Epidermal melanocyte (primary cell): ENCODE measurements at regions not wholly inside any gene's neighbourhood (a gene's known extent, or its start where the extent isn't known, plus 50 kb on each side); places are given as distances from the start of the nearest gene placed in this dataset.
A peak's percentile ranks its signal among the peaks of the same experiment; 100 is the strongest.

Experiments used
- DNase-seq: peaks from one replicate; pipeline ENCODE4 v3.0.0; 2011; ENCODE audit warnings: low spot score; ENCODE audit not compliant: insufficient read length

GRCh38 chr6:151701911-151702562 lies 105.4 kb upstream of the ESR1 start:
- DNase-seq, result no peak

GRCh38 chr6:151702851-151703658 lies 104.4 kb upstream of the ESR1 start:
- no peak for DNase-seq

GRCh38 chr6:151704383-151704782 lies 103.1 kb upstream of the ESR1 start:
- DNase-seq, result no peak

GRCh38 chr6:151705993-151706733 lies 101.3 kb upstream of the ESR1 start:
- DNase-seq, result no peak

GRCh38 chr6:151709329-151709728 lies 98.2 kb upstream of the ESR1 start:
- no peak for DNase-seq

GRCh38 chr6:151716526-151716932 lies 91.0 kb upstream of the ESR1 start:
- no peak for DNase-seq

- DNase-seq, result no peak
Measured at GRCh38 chr6:151719070-151719469, 88.4 kb upstream of the ESR1 start.

- DNase-seq, result peak; percentile 20
Measured at GRCh38 chr6:151721146-151721545, 86.3 kb upstream of the ESR1 start.

GRCh38 chr6:151721671-151722070 lies 85.8 kb upstream of the ESR1 start:
- DNase-seq, result no peak

- no peak for DNase-seq
Measured at GRCh38 chr6:151722342-151722741, 85.1 kb upstream of the ESR1 start.

GRCh38 chr6:151723152-151723551 lies 84.3 kb upstream of the ESR1 start:
- no peak for DNase-seq

GRCh38 chr6:151729829-151730495 lies 77.5 kb upstream of the ESR1 start:
- no peak for DNase-seq

- no peak for DNase-seq
Measured at GRCh38 chr6:151730496-151730870, 77.0 kb upstream of the ESR1 start.

GRCh38 chr6:151731313-151731712 lies 76.2 kb upstream of the ESR1 start:
- no peak for DNase-seq

GRCh38 chr6:151733680-151734320 lies 73.7 kb upstream of the ESR1 start:
- no peak for DNase-seq

GRCh38 chr6:151738267-151738666 lies 69.2 kb upstream of the ESR1 start:
- DNase-seq, result no peak

GRCh38 chr6:151738960-151739359 lies 68.5 kb upstream of the ESR1 start:
- DNase-seq, result no peak

- DNase-seq, result no peak
Measured at GRCh38 chr6:151740820-151741219, 66.7 kb upstream of the ESR1 start.

- DNase-seq, result no peak
Measured at GRCh38 chr6:151747896-151748295, 59.6 kb upstream of the ESR1 start.

- no peak for DNase-seq
Measured at GRCh38 chr6:151749341-151749740, 58.1 kb upstream of the ESR1 start.

GRCh38 chr6:151753581-151753980 lies 53.9 kb upstream of the ESR1 start:
- no peak for DNase-seq
